ENCODE measurements at regions not wholly inside any gene's neighbourhood (a gene's known extent, or its start where the extent isn't known, plus 50 kb on each side); places are given as distances from the start of the nearest gene placed in this dataset.

DNA sequence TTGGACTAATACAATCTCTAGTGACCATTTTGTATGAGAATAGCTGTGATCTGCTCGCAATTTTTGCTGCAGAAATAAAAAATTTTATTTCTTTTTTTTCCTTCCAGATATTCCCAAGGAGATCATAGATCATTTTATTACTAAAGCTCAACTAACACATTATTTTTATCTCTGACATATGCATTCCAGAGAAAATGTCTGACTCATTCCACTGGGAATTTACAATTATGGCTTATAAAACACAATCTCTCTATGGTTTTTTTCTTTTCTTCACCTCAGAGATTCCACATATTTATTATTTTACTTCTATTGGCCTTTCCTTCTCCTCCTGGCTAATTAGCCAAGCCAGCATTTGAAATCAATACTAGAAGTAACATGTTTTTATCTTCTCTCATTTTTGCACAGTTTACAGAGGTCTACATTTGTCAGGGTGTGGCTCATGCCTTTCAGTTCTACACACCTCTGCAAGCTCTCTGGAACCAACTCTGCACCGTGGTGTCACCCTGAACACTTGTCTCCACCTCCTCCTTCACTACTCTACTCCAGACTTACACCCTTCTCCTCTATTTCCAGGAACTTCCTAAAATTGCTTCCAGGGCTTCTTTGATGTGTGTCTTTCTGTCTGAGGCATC lies 59.8 kb upstream of the GPM6A start:
- DNase-seq (ENCODE audit: low read depth in 2 of 2): no peak

DNA sequence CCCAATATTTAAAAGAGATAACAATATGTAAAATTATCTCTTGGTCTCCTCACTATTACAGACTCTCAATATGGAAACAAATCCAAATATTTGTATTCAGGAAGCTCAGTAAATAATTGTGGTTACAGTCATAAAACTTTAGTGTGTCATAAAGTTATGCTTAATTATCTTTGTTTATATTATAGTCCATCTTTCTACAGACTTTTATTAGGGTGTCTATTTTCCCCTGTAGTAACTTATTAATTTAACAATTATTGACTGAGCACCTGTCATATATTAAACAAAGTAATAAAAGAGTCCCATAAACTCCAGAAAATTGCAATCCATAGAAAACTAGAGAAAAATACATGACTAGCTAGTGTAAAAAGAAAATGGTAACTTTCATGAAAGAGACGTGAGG lies 61.6 kb upstream of the GPM6A start:
- no peak for DNase-seq (ENCODE audit: low read depth in 2 of 2)

DNA sequence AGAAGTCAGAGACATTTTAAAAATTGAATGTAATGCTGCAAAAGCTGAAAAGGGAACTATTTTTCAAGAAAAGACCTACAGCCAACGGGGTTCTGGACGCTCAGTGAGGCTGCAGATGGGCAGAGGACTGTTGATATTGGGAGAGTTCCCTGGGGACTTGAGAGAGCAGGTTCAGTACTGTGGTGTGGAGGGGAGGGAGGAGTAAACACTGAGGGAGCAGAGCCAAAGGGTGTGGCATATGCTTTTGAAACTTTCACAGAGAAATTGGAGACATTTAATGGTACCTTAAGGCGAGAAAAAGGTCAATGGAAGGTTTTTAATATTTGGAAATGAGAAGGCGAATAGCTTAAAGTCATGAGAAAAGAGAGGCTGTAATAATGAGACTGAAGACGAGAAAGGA lies 62.2 kb upstream of the GPM6A start:
- no peak for DNase-seq (ENCODE audit: low read depth in 2 of 2)

DNA sequence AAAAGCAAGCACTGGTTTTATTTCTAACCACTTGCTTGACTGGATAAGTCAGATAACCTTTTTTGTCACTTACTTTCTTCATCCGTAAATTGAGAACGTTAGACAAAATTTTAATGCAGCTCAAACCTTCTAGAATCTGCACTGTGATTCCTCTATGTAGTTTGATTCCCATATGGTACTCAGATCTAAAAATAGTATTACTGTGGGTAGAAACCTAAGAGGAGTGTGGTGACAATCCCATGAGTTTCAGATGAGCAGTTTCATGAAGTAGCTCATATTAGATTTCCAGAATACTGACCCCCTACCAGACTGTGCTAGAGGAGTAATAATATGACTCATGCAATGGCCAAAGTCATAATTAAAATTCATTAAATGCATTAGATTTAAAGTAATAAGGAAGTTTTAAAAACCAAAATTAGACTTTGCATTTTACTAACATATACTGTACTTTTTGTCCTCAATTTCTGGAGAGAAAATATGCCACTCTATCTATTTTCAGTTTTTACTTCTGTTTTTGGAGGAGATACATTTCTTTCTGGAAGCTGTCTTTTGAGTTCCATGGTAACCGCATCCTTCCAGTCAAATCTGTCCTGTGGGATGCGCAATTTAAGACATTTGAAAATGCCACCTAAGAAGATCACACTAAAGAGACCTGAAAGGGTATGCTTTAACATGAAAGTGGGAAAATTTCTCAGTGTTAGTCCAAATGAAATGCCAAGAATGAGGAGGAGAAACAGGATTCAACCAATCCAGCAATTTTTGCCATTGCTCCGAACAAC lies 64.1 kb upstream of the GPM6A start:
- no peak for DNase-seq (ENCODE audit: low read depth in 2 of 2)

DNA sequence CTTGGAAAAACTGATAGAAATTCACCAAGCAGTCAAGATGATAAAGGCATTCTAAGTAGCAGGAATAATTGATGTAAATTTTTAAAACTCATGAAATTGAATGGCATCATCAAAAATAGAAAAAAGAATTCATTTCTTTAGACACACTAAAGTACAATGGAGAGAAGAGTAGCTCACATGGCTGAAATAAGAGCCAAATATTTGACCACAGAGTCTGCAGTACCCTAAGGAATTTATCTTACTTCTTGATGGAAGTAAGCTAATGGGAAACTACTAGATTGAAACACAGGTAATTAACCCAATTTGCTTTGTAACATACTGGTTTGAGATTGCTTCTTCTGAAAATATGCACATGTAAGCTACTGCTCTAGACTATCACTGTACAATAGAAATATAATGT lies 70.8 kb upstream of the GPM6A start:
- no peak for DNase-seq (ENCODE audit: low read depth in 2 of 2)

DNA sequence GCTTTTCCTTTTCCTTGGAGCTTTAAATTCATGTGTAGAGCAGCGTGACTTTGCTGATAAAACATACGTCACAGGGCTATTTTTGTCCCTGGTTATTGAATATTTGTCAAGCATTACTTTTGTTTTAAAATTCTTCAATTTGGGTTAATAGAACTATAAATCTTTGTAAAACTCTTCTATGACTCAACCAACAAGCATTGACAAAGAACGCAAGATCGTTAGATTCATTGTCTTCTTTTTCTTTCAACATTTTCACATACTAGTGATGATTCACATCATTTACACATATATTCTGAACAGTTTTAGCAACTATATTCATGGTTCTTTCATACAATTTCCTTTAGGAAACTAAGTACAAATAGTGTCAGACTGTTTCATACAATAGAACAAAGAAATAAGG lies 72.0 kb upstream of the GPM6A start:
- DNase-seq (ENCODE audit: low read depth in 2 of 2): no peak

DNA sequence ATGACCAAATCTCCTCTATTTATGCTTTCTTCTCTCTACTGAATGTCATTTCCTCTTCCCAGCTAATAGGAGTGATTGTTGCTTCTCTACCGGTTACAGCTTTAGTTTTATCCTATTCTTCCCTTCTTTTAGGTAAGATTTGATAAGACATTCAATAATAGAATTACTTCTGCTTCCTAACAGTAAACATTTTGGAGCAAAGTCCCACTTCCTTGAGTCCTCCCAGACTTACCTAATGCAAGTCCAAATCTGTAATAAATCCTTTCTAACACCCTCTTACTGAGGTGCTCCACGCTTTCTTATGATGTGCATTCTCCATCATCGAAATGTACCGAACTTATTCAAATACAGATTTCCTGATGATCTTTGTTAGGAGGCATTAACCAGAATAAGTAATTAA lies 79.2 kb upstream of the GPM6A start:
- no peak for DNase-seq (ENCODE audit: low read depth in 2 of 2)

DNA sequence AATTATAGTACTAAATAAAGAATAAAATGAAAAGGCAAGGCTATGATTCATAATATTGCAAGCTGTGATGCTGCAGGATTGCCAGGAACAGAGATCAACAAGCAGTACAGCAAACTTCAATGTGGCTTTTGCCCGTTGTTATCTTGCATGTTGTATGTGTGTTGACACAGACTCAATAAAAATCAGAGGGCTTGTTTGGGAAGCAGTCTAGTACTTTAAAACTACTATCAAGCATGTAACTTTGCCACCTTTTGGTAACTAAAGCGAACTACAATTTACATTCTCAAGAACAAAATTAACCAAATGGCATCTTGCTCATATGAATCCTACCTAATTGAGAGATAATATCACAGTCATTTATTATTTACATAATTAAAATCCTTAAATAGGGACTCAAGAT lies 79.8 kb upstream of the GPM6A start:
- DNase-seq (ENCODE audit: low read depth in 2 of 2): no peak

DNA sequence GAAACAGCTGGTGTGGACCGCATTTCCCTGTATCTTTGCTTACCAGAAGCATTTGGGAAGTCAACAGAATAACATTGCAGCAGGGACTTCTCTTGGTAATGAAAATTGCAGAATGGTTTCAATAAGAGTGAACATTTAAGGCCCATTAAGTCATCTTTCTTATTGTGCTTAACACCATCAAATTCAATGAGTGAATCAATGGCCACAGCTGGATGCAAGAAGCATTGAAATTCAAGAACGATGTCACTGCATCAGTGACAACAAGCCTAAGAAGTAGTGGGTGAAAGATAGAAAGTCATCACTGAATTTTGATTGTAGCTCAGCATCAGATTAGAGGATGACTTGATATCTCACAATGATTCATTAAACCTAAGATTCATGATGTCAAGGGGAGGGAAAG lies 93.9 kb upstream of the GPM6A start:
- DNase-seq (ENCODE audit: low read depth in 2 of 2): no peak

DNA sequence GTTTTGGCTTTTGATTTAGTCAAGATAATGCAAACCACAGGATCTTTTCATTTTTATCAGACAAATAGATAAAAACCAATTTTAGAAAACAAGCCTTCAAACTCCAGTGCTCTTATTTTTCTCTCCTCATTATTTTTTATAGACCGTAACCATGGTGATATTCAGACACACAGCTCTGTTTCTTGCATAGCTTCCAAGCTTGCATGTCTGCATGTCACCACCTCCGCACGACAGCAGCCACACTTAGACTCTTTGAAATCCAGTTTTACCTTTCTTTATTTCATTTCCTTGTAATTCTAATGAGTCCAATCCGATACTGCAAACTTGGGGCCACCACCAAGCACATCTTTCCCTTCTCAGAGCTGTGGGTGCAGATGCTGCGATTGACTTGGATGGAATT lies 94.3 kb upstream of the GPM6A start:
- DNase-seq (ENCODE audit: low read depth in 2 of 2): no peak

DNA sequence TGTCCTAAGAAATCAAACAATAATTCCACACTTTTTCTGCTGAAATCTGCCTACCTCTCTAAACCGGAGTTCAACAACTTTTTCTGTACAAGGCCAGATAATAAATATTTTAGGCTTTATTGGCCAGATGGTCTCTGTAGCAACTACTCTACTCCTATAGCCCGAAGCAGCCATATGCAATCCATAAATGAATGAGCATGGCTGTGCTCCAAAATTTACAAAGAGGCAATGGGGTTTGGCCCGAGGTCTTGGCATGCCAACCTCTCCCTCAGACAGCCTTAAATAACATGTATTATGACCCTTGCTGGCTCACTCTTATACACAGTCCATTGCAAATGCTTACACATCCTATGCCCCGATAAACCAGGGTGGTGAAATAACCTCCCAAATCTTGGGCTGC lies 98.6 kb upstream of the GPM6A start:
- no peak for DNase-seq (ENCODE audit: low read depth in 2 of 2)

DNA sequence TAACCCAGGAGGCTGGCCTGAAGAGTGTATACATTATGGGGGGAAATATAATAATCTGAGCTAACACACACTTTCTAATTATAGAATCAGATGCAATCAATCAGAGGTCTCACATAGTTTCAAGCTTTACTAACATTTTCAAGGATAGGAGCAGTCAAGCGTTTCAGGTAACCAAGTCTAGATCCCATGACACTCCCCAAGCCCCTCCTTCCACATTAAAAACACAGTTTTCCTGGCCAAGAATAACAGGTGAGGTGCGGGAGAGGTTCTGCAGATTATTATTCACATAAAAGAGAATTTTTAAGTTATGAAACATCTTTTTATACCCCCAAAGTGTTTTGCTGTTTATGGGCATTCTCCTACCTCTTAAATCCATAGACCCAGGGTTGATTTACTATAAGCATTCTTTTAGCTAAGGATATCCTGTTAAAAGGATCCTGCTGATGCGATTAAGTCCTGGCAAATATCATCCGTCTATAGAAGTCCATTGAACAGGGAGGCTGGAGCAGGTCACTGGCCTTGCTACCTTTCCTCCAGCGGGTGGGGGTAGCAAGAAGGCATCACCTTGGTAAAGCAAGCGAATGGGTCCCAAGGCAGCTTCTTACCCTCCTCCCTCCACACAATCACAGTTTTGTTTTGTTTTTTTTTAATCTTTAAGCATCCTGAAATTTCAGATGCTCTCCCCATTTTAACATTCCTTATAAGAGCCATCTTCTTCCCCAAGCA lies 104.7 kb upstream of the GPM6A start:
- no peak for DNase-seq (ENCODE audit: low read depth in 2 of 2)

DNA sequence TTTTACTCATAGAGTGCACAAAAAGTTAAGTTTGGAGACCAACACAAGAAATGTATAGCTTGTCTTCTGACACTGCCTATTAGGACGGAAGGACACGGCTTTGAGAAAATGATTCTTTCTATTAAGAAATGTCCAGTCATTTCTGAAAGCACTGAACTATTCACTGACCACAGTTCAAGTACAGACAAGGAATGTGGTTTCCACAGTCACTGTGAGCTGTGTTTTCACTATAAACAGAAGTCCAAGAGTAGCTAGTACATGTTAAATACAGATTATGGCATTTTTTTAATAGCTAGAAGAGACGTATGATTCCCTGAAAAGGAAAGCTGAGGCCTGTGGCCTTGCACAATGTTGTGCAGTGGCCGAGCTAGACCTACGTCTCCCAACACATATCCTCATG lies 115.1 kb upstream of the GPM6A start:
- DNase-seq (ENCODE audit: low read depth in 2 of 2): no peak

DNA sequence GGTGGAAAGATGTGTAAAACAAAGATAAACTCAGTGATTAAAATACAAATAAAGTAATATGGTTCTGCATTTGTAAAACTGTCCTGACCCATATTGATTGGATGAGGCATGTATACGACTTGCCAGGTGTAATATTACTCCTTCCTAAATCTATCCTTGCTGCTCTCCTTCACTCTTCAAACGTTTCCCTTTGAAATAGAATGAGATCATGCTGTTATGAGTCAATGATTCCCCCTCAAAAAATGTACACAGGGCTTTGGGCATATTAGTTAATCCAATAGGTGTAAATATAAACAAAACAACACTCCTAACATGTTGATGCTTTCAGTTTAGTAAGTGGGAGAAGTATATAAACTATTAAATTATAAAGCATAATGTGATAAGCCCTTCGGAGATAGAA lies 117.4 kb upstream of the GPM6A start:
- DNase-seq (ENCODE audit: low read depth in 2 of 2): no peak

DNA sequence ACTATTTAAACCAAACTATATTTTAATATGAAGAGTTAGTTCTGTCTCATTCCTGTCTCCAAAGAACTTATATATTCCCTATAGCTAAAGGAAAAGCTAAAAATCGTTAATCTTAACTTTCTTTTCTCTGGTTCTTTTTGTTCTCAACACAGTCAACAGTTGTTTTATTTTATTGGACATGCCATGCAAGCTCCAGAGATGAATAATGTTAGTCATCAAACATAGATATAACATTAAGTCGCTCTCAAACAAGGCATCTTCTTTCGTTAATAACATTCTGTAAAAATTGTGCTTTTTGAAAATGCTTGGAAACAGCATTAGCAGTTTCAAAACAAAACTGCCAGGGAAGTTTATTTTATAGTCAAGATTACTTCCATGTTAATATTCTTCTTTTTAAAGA lies 117.9 kb upstream of the GPM6A start:
- no peak for DNase-seq (ENCODE audit: low read depth in 2 of 2)

DNA sequence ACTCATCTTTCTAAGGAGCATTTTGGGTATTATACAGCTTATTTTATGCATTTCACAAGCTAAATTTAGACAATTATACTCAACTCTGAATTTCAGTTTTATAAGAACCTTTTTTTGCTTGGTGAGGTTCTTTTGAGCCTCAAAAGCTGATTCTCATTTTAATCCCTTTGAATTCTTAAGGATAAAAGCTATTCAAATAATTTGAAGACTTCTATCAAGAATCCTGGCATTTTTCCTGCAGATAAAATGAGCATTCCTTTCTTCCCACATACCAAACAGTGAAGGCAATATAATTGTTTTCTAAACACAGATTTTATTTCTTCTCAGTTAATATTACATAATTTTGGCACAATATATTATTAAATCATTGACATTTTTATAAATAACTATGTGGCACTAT lies 118.4 kb upstream of the GPM6A start:
- no peak for DNase-seq (ENCODE audit: low read depth in 2 of 2)

DNA sequence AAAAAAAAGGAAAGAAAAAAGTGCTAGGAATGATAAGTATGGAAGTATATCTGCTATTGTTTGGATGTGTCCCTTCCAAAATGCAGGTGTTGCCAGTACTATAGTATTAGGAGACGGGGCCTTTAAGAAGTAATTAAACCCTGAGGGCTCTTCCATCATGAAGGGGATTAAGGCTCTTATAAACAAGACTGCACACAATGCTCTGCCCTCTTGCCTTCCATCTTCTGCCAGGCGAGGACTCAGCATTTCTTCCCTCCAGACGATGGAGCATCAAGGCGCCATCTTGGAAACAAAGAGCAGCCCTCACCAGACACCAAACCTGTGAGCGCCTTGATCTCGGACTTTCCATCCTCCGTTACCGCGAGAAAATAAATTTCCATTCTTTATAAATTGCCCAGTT lies 120.1 kb upstream of the GPM6A start:
- no peak for DNase-seq (ENCODE audit: low read depth in 2 of 2)

DNA sequence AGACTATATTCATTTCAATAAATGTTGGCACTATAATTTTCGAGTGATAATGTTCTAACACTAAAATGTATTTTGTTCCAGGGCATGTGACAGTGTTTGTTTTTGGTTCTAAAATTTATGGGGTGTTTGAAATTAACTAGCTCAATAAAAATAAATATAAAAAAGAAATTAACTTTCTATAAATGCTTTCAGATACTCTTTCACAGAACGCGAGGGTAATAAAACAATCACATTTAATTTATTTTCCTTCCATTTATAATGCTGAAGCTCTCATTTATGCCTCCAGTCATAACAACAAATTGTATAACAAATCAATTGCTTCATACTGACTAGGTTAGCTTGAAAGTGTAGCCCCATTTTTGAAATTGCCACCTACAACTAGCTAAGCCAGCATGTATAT lies 122.4 kb upstream of the GPM6A start:
- DNase-seq (ENCODE audit: low read depth in 2 of 2): no peak

DNA sequence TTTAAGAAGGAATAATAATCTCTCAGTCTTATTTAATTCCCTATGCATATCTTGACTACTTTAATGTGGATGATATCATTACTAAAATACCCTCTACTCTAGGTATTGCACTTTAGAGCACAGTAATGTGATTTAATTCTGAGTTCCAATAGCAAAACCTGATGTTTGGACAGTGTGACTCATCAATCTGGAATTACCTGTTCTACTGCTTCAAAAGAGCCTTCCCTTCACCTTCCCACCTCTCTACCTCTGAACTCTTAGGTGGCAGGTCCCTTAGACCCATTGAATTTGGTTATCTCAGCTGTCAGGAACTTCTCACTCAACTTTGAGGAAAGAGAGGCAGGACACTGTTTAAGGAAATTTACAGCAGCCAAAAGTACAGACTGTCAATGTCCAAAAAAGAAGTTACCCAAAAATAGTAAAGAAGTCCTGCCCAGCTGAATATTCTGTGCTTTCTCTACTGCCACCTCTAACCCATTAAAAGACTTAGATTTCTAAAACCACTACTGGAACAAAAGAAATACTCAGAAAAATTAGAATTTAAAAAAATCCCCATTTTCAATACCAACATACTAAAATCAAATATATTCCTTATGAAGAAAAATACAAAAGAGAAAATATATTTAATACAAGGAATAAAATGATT lies 123.1 kb upstream of the GPM6A start:
- DNase-seq (ENCODE audit: low read depth in 2 of 2): no peak

DNA sequence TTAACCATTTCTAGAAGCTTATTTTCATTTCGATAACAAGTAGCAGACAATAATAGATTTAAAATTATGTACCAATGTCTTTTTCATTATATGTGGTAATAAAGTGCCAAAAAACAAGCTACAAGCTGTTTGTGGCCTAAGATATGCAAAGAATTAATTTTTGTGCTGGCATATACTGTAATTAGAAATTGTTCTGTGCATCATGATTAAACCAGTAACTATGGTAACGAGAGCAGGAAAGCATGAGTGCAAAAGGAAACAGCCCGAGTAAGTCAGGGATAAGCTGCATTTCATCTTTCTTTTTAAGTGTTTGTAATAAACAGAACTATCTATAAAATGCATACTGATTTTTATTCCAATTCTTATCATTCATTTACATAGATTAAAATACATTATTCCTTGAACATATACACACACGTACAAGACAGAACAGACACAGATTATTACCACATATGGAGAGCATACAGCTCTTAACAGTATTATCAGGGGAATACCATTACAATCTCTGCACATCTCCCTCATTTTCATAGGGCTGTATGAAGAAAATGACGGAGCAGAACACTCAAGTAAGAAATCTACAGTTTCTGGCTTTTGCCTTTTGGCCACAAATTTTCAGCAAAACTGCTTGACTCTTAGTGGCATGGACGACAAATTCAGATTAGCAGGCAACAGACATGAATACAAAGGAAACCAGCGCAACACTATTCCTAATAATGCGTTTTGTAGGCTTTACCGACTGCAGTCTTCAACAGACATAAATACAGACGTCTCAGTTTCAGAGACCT lies 121.3 kb upstream of the WDR17 start:
- no peak for DNase-seq (ENCODE audit: low read depth in 2 of 2)

DNA sequence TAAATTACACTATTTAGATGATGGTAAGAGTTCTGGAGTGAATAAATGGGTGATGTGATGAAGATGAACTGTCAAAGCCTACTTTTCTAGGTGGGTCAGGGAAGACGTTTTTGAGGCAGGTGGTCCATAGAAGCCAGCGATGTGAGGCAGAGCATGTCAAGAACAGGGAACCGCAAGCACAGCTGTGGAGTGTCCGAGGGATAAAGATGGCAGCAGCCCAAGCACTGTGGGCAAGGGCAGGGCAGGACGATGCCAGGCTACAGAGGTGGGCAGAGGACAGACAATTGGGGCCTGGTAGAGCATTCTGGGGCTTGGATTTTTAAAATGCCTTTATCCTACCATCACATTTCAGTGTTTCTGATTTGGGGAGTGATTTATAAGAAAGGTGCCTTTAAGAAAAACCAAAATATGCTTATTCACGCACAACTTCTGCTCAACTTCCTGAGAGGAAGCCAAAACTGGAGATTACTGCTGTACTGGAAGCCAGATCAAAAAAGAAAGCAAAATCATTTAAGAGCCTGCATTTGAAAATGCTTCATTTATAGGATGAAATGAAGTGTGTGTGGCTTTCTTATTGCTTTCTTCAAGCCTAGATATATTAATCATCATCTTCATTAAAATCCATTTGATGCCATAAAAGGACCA lies 119.0 kb upstream of the WDR17 start:
- no peak for DNase-seq (ENCODE audit: low read depth in 2 of 2)
